Urinary bladder (tissue), 3 donors: ENCODE measurements at regions not wholly inside any gene's neighbourhood (a gene's known extent, or its start where the extent isn't known, plus 50 kb on each side); places are given as distances from the start of the nearest gene placed in this dataset.
"Not testable (repeated sequence)": the region's sequence is repeated elsewhere in the genome, so short reads cannot be mapped to it uniquely, and the experiment has no call there.

Source experiments
- DNase-seq: peaks from one replicate; pipeline ENCODE4 v3.0.0-alpha.2; 2015; ENCODE audit errors: extremely low spot score
- H3K27ac ChIP-seq: one replicate; pipeline ENCODE4 v1.5.1; 2013; ENCODE audit warnings: low read depth, mild to moderate bottlenecking, moderate library complexity
- H3K36me3 ChIP-seq: one replicate; pipeline ENCODE4 v1.6.1; 2013; ENCODE audit warnings: mild to moderate bottlenecking, moderate library complexity; ENCODE audit not compliant: insufficient read depth
- H3K4me1 ChIP-seq: one replicate; pipeline ENCODE4 v1.6.1; 2013; ENCODE audit warnings: mild to moderate bottlenecking, moderate library complexity; ENCODE audit not compliant: insufficient read depth
- H3K4me3 ChIP-seq: one replicate; pipeline ENCODE4 v1.5.1; 2013; ENCODE audit warnings: low read depth, low read length
- WGBS: extraction: QIAGEN DNeasy Blood & Tissue Kit; methylation state at CpG from one replicate; pipeline ENCODE4 v1.1.7; 2013; 5-methylcytosine and 5-hydroxymethylcytosine counted together
- donor health status: healthy with polysubstance abuse.
- donor health status: healthy.

DNA sequence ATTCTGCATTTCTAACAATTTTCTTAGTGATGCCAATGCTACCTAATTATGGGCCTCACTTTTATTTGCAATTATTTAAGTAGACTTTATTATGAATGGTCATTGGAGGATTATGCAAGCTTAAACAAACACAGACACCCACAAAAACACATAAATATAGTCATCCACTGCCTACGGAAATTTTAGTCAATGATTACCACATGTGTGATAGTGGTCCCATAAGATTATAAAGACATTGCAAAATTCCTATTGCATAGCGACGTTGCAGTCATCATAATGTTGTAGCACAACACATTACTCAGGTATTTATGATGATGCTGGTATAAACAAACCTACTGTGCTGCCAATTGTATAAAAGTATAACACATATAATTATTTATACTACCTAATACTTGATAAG is 247.8 kb upstream of the ALCAM start:
- Histone ChIP-seq H3K4me3 (no peak overlapping the region), H3K36me3 (no peaks in the 10 kb centered on the region), H3K27ac (no peak overlapping the region), H3K4me1 (no peaks in the 10 kb centered on the region)
- 69% methylated on average over 3 of the region's 3 CpGs for WGBS
- no peak for DNase-seq

DNA sequence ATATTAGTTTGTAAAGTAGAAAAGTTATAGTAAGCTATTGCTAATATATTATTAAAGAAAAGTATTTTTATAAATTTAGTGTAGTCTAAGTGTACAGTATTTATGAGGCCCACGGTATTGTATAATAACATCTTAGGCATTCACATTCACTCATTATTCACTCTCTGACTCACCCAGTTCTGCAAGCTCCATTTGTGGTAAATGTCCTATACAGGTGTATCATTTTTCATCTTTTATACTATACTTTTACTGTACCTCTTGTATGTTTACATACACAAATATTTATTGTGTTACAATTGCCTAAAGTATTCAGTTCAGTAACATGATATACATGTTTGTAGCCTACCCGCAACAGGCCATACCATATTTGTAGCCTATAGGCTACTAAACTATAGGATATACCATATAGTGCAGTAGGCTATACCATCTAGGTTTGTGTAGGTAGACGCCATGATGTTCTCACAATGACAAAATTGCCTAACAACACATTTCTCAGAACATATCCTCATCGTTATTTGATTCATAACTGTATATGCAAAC is 246.8 kb upstream of the ALCAM start:
- H3K36me3 ChIP-seq = no peaks in the 10 kb centered on the region
- no peaks in the 10 kb centered on the region for H3K4me1 ChIP-seq
- no peak overlapping the region for H3K4me3 ChIP-seq
- 91% methylated on average over 4 of the region's 4 CpGs for WGBS
- H3K27ac ChIP-seq = no peak overlapping the region
- no peak for DNase-seq

DNA sequence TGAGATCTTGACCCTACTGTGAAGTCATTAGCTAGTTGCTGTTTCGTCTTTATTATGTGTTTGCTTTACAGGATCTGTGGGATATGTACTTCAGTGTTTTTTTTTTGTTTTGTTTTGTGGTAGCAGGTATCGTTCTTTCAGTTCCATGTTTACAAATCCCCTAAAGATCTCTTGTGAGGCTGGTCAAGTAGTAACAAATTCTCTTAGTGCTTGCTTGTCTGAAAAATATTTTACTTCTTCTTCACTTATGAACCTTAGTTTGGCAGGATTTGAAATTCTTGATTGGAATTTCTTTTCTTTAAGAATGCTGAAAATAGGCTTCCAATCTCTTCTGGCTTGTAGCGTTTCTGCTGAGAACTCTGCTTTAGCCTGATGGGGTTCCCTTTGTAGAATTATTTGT is 235.8 kb upstream of the ALCAM start:
- 93% methylated on average over 3 of the region's 3 CpGs for WGBS
- H3K4me1 ChIP-seq = no peaks in the 10 kb centered on the region
- DNase-seq = no peak
- H3K27ac ChIP-seq = no peak overlapping the region
- no peaks in the 10 kb centered on the region for H3K36me3 ChIP-seq
- H3K4me3 ChIP-seq = no peak overlapping the region

DNA sequence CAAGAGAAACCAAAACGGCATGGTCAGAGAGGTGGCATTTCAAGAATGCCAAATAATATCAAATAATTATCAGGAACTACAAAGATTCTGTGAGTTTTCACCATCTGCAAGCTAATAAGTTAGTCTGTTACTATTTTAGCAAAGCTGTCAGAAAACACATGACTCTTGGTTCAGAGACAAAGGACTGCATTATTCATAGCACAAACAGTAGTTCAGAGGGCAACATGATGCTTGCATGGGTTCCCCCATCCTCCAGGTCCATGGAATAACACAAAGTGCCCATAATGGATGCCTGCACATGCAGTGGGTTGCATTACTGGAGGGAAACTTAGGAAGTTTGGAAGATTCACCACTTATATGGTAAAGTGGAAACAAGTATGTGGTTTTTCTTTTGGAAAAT is 228.8 kb upstream of the ALCAM start:
- H3K4me3 ChIP-seq = no peak overlapping the region
- no peaks in the 10 kb centered on the region for H3K36me3 ChIP-seq
- no peak for DNase-seq
- 70% methylated on average over 1 of the region's 1 CpG for WGBS
- H3K27ac ChIP-seq = no peak overlapping the region
- no peaks in the 10 kb centered on the region for H3K4me1 ChIP-seq

DNA sequence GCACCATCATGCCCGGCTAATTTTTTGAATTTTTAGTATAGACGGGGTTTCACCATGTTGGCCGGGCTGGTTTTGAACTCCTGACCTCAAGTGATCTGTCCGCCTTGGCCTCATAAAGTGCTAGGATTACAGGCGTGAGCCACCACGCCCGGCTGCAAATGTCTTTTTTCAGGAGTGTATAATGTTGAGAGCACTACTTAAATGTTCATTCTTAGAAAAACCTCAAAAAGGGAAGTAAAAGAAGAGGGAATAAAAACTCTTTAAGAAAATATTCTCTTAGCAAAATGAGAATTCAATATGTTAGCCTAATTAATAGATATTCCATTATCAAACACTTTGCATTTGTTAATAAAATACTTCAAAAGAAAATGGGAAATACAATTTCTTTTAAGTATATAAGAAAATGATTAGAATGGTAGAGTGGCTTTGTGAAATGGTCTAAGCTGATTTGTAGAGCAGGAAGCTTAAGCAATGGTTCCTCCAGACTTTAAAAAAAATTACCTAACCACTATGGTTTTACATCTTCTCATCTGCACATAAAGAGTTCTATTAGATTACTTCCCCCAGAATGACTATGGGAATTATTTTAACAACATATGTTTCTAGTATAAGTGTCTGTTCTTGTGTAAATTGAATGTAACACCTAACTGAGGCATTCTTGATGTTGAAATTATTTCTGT is 226.7 kb upstream of the ALCAM start:
- H3K27ac ChIP-seq = no peak overlapping the region
- H3K4me3 ChIP-seq = no peak overlapping the region
- no peaks in the 10 kb centered on the region for H3K36me3 ChIP-seq
- WGBS = 85% methylated on average over 7 of the region's 7 CpGs
- no peaks in the 10 kb centered on the region for H3K4me1 ChIP-seq
- DNase-seq = no peak

DNA sequence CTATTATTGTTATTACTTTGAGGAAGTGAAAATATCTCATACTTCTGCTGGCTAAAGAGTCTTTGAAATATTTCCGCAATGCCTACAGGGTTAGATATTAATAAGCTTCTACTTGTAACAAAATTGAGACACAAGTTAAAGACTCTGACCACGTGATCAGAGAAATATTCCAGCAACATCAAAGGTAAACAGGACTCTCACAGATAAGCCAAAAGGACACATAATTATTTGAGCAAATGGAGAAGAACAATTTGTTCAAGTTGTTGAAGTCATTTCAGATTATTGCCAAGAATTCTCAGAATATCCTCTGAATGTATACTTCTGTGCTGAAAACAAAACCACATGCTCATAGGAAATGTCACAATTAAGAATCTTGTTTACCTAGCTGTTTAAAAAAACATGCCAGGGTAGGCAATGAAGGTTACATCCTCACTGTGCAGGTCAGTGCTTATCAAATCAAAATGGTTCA is 225.8 kb upstream of the ALCAM start:
- 40% methylated on average over 2 of the region's 2 CpGs for WGBS
- H3K36me3 ChIP-seq = no peaks in the 10 kb centered on the region
- H3K4me3 ChIP-seq = no peak overlapping the region
- DNase-seq = peak; percentile 10
- no peak overlapping the region for H3K27ac ChIP-seq
- no peaks in the 10 kb centered on the region for H3K4me1 ChIP-seq

DNA sequence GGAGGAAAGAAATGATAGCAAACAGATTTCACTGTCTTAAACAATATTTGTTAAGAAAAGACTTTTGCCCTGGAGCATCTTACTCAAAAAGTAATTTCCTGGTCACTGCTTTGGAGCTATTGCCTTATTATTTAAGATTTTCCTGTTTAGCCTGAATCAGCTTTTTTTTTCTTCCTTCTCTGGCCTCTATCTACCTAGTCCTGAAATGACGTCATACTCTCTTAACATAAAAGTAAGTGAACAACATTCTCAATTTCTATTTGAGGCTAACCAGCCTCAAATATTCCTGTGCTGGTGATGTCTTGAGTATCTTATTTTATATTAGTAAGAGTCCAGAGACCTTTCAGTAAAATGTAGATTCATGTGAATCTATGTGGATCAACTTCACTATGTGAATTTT is 221.9 kb upstream of the ALCAM start:
- Histone ChIP-seq H3K27ac (no peak overlapping the region), H3K4me1 (no peaks in the 10 kb centered on the region), H3K36me3 (no peaks in the 10 kb centered on the region), H3K4me3 (no peak overlapping the region)
- no peak for DNase-seq
- WGBS = 61% methylated on average over 1 of the region's 1 CpG

DNA sequence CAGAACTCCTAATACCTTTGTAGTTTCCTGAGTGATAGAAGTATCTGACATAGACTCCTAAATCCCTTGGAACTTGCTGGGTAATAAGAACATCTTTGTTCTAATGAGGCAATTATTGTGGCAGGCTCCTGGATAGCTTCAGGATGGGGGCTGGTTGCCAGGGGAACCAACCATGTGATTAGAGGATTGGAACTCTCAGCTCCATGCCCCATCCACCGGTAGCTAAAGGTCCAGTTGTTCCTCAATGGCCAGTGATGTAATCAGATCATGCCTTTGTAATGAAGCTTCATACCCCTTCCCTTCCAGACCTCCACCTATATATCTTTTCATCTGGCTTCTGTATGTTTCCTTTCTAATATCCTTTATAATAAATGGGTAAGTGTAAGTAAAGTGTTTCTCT is 221.2 kb upstream of the ALCAM start:
- WGBS = 69% methylated on average over 1 of the region's 1 CpG
- no peaks in the 10 kb centered on the region for H3K4me1 ChIP-seq

DNA sequence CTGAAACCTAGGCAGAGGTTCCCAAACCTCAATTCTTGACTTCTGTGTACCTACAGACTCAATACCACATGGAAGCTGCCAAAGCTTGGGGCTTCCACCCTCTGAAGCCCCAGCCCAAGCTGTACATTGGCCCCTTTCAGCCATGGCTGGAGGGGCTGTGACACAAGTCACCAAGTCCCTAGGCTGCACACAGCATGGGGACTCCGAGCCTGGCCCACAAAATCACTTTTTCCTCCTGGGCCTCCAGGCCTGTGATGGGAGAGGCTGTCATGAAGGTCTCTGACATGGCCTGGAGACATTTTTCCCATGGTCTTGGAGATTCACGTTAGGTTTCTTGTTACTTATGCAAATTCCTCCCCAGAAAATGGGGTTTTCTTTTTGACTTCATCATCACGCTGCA is 217.5 kb upstream of the ALCAM start:
- H3K4me3 ChIP-seq, DNase-seq, H3K4me1 ChIP-seq, H3K36me3 ChIP-seq, H3K27ac ChIP-seq: not testable (repeated sequence)
- WGBS = 94% methylated on average over 3 of the region's 3 CpGs

More for the DNA sequence above, 221.2 kb upstream of the ALCAM start:
- Histone ChIP-seq H3K4me3 (no peak overlapping the region), H3K36me3 (no peaks in the 10 kb centered on the region), H3K27ac (no peak overlapping the region)
- no peak for DNase-seq

DNA sequence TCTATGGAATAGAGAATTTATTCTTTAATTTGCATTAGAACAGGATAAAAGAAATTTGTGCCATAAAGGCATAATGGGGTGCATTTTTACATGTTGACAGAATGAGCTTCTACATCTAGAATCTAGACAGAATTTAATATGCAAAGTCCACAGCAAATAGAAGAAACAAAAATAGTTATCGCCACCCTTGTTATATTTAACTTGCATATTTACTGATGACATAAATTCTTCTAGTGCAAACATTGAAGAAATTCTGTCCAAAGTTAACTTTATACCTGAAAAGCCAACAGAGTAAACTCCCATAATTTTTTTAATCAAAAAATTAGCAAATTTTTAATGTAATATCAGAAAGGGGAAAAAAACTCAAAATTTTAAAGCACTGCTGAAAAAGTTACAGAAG is 213.7 kb upstream of the ALCAM start:
- DNase-seq = no peak

DNA sequence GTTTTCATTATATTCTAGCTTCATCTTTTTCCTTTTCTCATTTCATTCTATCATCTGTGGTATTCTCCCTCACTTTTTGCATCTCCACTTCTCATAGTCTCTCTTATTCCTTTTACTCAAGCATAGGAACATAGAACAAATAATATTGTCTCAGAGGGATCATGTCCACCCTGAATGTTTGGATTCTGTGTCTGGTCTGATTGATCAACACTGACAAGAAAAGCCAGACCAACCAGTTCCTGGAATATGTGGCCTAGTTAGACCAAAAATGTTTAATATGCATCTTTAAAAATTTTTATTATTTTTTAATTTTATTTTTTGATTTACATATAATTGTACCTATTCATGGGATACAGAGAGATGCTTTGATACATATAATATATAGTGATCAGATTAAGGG is 212.0 kb upstream of the ALCAM start:
- Histone ChIP-seq H3K27ac (no peak overlapping the region), H3K4me3 (no peak overlapping the region), H3K4me1 (no peaks in the 10 kb centered on the region), H3K36me3 (no peaks in the 10 kb centered on the region)
- no peak for DNase-seq

More for the DNA sequence above, 213.7 kb upstream of the ALCAM start:
- Histone ChIP-seq H3K4me3 (no peak overlapping the region), H3K4me1 (no peaks in the 10 kb centered on the region), H3K36me3 (no peaks in the 10 kb centered on the region), H3K27ac (no peak overlapping the region)
- 91% methylated on average over 1 of the region's 1 CpG for WGBS

DNA sequence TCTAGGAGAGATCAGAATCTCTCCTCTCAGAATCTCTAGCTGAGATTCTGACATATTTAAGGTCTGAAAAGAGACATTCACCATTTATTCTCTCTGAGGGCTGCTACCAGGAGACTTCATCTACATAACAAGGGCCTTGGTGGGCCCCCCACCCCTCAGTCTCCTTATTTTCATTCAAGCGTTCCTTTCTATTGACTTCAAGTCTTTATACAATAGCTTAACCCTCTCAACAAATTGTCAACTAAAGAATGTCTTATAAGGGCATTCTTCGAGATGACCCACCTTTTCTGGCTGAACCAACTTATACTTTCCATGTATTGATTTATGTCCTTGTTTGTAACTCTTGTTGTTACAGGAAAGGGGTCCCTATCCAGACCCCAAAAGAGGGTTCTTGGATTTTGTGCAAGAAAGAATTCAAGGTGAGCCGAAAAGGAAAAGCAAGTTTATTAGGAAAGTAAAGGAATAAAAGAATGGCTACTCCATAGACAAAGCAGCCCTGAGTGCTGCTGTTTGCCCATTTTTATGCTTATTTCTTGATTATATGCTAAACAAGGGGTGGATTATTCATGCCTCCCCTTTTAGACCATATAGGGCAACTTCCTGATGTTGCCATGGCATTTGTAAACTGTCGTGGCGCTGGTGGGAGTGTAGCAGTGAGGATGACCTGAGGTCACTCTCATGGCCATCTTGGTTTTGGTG is 209.5 kb upstream of the ALCAM start:
- H3K36me3 ChIP-seq = no peaks in the 10 kb centered on the region
- H3K27ac ChIP-seq = no peak overlapping the region
- DNase-seq = no peak
- H3K4me3 ChIP-seq = no peak overlapping the region
- 94% methylated on average over 5 of the region's 5 CpGs for WGBS
- no peaks in the 10 kb centered on the region for H3K4me1 ChIP-seq

DNA sequence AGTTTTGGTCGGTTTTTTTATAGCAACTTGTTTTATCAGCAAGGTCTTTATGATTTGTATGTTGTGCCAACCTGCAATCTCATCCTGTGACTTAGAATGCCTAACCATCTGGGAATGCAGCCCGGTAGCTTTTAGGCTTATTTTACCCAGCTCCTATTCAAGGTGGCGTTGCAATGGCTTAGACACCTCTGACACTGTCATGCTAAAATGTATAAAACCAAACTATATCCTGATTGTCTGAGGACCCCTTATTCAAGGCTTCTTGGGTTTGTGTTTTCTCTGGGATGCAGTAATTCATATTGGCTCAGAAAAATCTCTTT is 209.0 kb upstream of the ALCAM start:
- H3K36me3 ChIP-seq = no peaks in the 10 kb centered on the region
- no peak overlapping the region for H3K27ac ChIP-seq
- H3K4me3 ChIP-seq = no peak overlapping the region
- H3K4me1 ChIP-seq = no peaks in the 10 kb centered on the region
- whole genome bisulfite sequencing = 92% methylated on average over 3 of the region's 3 CpGs
- no peak for DNase-seq

DNA sequence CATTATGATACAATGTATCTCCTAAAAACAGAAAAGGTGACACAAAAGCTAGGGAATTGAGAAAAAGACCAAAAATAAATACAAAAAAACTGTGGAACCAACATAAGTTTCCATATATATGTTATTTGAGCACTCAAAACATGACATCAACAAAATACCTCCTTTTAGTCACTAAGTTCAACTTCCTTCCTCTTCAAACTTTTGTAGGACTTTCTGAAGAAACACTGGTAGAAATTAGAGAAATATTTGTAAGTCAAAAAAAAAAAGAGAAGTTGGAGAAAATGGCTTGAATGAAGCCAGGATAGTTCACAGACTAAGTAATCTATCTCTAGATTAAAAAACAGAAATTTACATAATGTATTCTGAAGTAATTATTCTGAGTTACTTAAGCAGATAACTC is 208.4 kb upstream of the ALCAM start:
- no peaks in the 10 kb centered on the region for H3K4me1 ChIP-seq
- no peak for DNase-seq
- no peak overlapping the region for H3K27ac ChIP-seq
- H3K4me3 ChIP-seq = no peak overlapping the region
- no peaks in the 10 kb centered on the region for H3K36me3 ChIP-seq
